NCI-H2227 (cell line): ENCODE measurements at regions not wholly inside any gene's neighbourhood (a gene's known extent, or its start where the extent isn't known, plus 50 kb on each side); places are given as distances from the start of the nearest gene placed in this dataset.

Experiments
- DNase-seq: peaks from one replicate; lab custom pipeline; 2025; ENCODE audit not compliant: unreplicated experiment; lab: John Stamatoyannopoulos, UW

- DNase-seq: no peak
Observed at GRCh38 chr2:226680719-226681118, 118.9 kb downstream of the IRS1 start.

DNA sequence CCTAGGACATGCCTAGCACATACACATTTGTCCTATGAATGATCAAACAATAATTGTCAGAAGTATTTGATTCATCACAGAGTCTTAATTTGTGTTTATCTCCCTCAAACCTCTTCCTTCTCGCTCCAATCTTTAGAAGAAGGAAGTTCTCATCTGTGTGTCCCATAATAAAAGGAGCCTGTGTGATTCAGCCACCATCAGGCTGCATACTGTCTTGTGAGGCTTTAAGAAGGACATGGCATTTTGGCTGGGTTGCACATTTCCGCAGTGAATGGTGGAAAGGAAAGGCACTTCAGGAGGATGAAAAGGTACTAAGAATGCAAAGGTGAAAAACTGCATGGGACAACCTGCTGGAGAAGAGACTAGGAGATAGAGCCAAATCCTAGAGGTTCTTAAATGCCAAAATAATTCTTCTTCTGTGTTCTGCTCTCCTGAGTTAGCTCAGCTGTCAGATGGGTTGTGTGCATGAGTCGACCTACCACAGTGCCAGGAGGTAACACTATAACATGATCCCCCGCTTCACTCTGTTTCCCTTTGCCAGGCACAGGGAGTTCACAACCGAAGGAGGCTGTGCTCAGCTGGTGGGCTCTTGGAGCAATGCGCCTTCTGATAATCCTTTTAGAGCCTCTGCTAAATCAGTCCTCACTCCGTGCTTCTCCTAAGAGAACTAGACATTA lies 120.1 kb downstream of the IRS1 start:
- no peak for DNase-seq

DNA sequence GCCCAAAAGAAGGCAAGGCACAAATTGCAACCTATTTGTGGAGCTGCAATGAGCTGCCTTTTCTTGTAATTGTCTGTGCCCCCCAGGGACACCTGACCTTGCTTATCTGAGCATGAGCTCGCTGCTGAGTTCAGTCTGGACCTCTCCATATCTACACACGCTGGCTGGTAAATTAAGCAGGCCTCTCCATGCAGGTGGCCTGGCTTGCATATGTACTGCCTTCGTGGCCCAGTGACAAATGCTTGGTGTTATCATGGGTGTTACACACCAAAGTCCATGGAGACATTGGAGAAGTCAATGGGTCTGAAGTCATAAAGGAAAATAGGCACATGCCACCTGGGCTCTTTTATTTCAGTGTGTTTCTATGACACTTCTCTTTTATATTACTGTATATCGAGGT lies 121.2 kb downstream of the IRS1 start:
- DNase-seq: no peak

DNA sequence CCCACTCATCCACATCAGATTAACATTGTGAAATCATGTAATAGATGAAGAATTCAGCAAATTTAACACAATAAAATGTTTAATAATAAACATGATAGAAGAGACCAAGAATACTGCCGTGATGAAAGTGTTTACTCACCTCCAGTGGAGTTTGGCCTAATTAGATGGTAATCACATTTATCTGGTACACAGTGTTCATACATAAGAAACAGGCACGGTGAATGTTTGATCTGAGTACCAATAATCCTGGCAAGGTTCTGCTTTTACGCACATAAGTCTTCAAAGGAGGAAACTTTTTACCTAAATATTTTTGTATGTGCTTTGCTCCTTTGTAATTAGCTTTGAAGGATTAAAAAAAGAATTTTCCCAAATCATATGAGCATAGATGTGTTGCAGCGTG lies 122.5 kb downstream of the IRS1 start:
- DNase-seq: no peak

DNA sequence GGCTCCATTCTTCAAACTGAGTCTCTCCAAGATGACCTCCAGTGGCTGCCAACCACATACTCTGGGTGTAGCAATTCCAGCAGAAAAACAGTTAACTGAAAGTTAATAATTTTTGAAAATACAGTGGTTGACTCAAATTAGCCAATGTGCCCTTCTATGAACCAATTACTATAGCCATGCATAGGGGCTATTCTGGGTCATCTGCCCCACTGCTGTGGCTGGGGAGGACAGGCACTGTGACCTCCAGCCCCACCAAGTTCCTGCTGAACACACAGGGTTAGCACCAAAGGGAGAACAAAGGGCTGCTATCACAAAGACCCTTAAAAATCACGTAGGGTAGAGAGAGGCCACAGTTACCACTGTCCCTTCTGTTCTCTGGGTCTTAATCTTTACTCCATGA lies 123.0 kb downstream of the IRS1 start:
- DNase-seq: no peak

- no peak for DNase-seq
Observed at GRCh38 chr2:226674123-226674522, 125.5 kb downstream of the IRS1 start.

- no peak for DNase-seq
Observed at GRCh38 chr2:226673314-226673723, 126.3 kb downstream of the IRS1 start.

- no peak for DNase-seq
Observed at GRCh38 chr2:226671141-226671676, 128.4 kb downstream of the IRS1 start.

- DNase-seq: no peak
Observed at GRCh38 chr2:226669905-226670304, 129.7 kb downstream of the IRS1 start.

DNA sequence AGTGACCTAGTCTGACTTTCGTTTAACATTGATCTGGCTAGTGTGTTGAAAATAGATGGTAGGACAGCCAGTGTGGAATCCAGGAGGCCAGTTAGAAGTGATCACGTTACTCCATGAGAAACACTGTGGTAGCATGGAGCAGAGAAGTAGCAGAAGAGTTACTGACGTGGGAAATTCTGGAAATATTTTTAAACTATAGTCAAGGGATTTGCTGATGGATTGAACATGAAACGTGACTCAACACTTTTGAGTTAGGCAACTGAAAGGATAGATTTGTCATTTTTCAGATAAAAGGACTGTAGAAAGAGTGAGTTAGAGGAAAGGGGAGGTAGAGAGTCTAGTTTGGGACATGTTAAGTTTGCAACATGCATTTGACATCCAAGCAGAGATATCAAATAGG lies 130.4 kb downstream of the IRS1 start:
- no peak for DNase-seq

DNA sequence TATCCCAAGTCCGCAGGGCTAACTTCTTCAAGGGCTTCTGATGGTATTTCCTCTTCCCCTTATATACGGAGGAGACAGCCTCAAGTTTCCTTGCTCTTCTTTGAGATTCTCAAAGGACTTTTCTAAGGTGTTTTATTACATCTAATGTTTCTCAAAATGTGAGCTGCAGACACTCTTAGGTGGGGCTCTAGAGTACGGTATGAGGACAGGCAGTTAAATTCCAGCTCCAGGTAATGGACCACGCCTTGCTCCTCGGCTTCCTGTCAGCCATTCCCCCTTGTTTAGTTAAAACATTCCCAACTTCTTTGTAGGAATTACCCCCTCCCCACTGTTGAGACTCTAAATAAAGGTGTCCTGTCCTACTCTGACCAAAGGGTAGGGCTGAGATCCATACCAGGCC lies 131.9 kb downstream of the IRS1 start:
- no peak for DNase-seq

DNA sequence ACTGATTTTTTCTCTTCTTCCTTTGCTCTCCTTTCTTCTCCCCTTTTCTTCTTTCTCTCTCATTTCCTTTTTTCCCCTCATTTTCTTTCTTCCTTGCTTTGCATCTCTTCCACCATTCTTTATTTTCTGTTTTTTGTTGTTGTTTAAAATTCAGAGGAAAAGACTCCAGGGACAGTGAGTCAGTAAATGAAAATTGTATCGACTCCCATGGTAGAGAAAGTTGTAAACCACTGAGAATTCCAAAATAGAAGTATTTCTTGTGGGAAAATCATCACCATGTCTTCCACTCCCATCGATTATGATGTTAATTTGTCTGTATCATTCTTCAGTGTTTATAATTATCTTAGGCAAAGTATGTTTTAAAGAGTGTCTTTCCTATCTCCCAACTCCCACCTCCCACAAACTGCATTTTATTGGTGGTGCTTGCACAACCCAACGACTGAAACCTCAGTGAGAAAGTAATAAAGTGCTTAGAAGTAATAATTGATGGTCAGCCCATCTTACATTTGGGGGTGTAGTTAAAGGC lies 134.3 kb downstream of the IRS1 start:
- DNase-seq: no peak

- DNase-seq: no peak
Observed at GRCh38 chr2:226664661-226665060, 135.0 kb downstream of the IRS1 start.

GRCh38 chr2:226664140-226664539 lies 135.5 kb downstream of the IRS1 start:
- no peak for DNase-seq

GRCh38 chr2:226661789-226662545 lies 137.7 kb downstream of the IRS1 start:
- no peak for DNase-seq

GRCh38 chr2:226660526-226660925 lies 139.1 kb downstream of the IRS1 start:
- no peak for DNase-seq

DNA sequence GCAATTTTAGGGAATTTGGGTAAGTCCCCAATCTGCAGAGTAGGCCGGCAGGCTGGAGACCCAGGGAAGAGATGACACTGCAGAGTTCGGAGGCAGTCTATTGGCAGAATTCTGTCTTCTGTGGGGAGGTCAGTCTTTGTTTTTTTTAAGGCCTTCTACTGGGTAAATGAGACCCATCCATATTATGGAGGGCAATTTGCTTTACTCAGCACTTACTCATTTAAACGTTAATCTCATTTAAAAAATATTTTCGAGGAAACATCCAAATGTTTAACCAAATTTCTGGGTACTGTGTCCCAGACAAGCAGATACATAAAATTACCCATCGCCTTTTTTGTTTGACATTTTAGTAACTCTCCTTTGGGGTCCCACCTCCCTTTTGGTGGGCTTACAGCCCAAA lies 139.5 kb downstream of the IRS1 start:
- DNase-seq: no peak

- no peak for DNase-seq
Observed at GRCh38 chr2:226659410-226659809, 140.2 kb downstream of the IRS1 start.

DNA sequence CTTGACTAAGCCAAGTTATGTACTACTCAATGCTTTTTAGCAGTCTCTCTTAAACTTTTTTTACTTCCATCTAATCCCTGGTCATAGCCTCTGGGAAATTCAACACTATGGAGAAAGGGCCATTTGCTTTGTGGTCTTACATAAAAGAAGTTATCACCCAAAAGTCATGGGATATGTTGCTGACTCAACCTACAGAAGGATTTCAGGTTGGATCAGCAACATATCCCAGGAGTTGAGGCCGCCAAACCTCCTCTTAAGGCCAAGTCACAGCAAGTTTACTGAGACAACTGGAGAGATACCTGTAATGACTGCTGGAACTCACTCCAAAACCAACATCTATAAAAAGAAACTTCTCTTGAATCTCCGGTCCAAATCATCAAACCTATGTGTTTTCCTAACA lies 141.1 kb downstream of the IRS1 start:
- DNase-seq: no peak

GRCh38 chr2:226657340-226658053 lies 142.1 kb downstream of the IRS1 start:
- DNase-seq: no peak

DNA sequence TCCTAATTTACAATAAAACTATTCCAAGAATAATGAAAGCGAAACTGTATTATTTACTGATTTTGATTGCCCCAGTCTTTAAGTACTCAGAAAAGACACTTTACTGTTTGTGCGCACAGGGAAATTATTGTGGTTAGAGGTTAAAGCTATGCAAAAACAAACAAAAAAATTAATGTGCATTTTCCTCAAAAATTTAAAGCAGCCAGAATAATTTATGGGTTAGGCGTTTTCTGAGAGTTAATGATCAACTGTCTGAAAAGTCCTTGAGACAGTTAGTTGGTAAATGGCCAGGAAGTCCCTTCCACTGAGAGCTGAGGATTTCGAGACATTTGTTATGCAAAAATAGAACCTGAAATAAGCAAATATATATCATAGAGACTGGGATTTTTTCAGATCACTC lies 143.3 kb downstream of the IRS1 start:
- DNase-seq: no peak

DNA sequence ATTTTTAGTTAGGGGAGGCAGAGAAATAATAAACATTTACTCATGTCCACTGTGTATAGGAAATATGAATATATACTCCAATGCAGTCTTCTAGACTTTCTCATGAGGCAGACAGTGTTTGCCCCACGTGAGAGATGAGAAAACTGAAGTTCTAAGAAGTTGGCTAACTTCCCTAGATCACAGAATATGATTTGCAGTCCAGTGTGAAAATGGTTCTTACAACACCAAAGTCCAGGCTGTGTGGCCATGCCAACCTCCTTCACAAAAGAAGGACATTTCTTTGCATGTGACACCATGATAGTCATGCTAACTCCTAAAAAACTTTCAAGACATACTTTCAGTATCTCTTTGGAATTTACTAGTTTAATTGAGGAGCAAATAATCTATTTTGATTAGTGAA lies 143.7 kb downstream of the IRS1 start:
- no peak for DNase-seq
